ENCODE measurements at regions not wholly inside any gene's neighbourhood (a gene's known extent, or its start where the extent isn't known, plus 50 kb on each side); places are given as distances from the start of the nearest gene placed in this dataset.

DNA sequence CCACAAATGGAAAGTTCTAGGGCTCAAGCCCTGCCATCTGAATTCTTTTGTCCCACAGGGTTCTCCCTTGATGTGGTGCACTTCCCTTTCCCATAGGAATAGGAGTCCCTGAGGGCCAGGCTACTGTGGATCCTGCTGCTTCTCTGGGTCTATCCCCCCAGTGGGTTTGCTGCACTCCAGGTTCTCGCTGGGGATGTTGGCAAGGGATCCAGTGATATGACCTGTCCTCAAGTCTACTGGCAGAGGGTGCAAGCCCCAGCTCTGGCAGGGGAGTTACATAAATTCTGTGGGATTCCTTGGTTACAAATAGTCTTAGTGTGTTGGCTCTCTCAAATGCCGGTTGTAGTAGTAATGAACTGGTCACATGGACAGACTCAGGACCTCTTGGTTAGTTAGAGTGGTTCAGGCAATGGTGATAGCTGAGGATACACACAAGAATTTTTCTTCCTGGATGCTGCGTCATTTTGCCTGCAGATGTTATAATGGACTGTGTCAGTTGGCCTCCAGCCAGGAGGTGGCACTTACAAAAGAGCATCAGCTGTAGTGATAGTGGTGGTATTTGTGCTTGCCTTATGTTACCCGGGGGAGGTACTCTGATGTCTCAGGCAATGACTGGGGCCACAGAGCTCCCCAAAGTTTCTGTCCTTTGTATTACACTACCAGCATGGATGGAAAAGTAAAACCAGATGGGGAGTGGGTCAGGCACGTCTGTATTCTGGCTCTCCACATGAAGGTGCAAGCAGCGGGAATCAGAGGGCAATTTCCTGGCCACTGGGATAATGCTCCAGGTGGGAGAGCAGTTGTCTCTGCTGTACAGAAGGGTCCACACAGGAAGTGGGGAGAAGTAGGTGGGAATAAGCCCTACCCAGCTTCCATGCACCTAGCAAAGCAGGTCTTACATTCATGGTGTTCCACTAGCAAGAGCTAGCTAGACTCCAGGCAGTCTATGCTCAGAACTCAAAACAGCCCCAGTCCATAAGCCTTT lies 267.9 kb downstream of the SOX11 start (continued):
- no peak for TF ChIP-seq NRF1 (IDR thresholded peaks at IDR 0.05; ENCODE audit: low read depth, low read length)
- no peak for TF ChIP-seq SP4 (IDR thresholded peaks at IDR 0.05; ENCODE audit: low read length)
- no peak for TF ChIP-seq PHF8 (conservative IDR thresholded peaks at IDR 0.05; ENCODE audit: low read depth, low read length)
- TF ChIP-seq, protein P1, sequence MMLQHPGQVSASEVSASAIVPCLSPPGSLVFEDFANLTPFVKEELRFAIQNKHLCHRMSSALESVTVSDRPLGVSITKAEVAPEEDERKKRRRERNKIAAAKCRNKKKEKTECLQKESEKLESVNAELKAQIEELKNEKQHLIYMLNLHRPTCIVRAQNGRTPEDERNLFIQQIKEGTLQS (IDR thresholded peaks at IDR 0.05; ENCODE audit: insufficient read depth, low read depth, low read length): no peak
- TF ChIP-seq HDAC6 (IDR thresholded peaks at IDR 0.05; ENCODE audit: low read depth, low read length): no peak
- TF ChIP-seq CBX5 (IDR thresholded peaks at IDR 0.05; ENCODE audit: low read depth, low read length): no peak
- TF ChIP-seq JUND (IDR thresholded peaks at IDR 0.05; ENCODE audit: low read length): no peak

Measured in H1 (cell line).